IPS-20b (cell line): ENCODE measurements at regions not wholly inside any gene's neighbourhood (a gene's known extent, or its start where the extent isn't known, plus 50 kb on each side); places are given as distances from the start of the nearest gene placed in this dataset.
A peak's percentile ranks its signal among the peaks of the same experiment; 100 is the strongest.
"Not testable (repeated sequence)": the region's sequence is repeated elsewhere in the genome, so short reads cannot be mapped to it uniquely, and the experiment has no call there.

Experiments
- H3K27ac ChIP-seq: one replicate; pipeline ENCODE4 v1.5.1; 2013; ENCODE audit warnings: low read length
- H3K27me3 ChIP-seq: 2 replicates; pipeline ENCODE4 v1.6.1; 2013; ENCODE audit warnings: mild to moderate bottlenecking, low read length, inconsistent platforms; ENCODE audit not compliant: insufficient read depth
- H3K36me3 ChIP-seq: 2 replicates; pipeline ENCODE4 v1.6.1; 2013; ENCODE audit warnings: low read depth, mild to moderate bottlenecking, inconsistent platforms, low read length, moderate library complexity; ENCODE audit not compliant: insufficient read depth
- H3K4me1 ChIP-seq: 2 replicates; pipeline ENCODE4 v1.6.1; 2013; ENCODE audit warnings: mild to moderate bottlenecking, control low read depth, inconsistent platforms, low read length, moderate library complexity; ENCODE audit not compliant: insufficient read depth
- H3K4me3 ChIP-seq: 2 replicates; pipeline ENCODE4 v1.5.1; 2013; ENCODE audit warnings: mild to moderate bottlenecking, low read length, inconsistent platforms
- H3K9ac ChIP-seq: 2 replicates; pipeline ENCODE4 v1.6.1; 2013; ENCODE audit warnings: low read depth, mild to moderate bottlenecking, inconsistent platforms, low read length, moderate library complexity
- H3K9me3 ChIP-seq: 2 replicates; pipeline ENCODE4 v1.6.1; 2013; ENCODE audit warnings: mild to moderate bottlenecking, low read depth, low read length, inconsistent platforms; ENCODE audit not compliant: insufficient read depth

GRCh38 chr14:44873536-44873935 is 88.2 kb downstream of the KLHL28 start:
- no peaks in the 10 kb centered on the region for H3K36me3 ChIP-seq
- peak overlapping the region; percentile 28 for H3K4me3 ChIP-seq
- no peak overlapping the region for H3K27ac ChIP-seq
- no peaks in the 10 kb centered on the region for H3K4me1 ChIP-seq
- H3K27me3 ChIP-seq: no peaks in the 10 kb centered on the region
- H3K9ac ChIP-seq: no peak overlapping the region
- no peaks in the 10 kb centered on the region for H3K9me3 ChIP-seq

GRCh38 chr14:44866770-44867169 is 95.0 kb downstream of the KLHL28 start:
- no peaks in the 10 kb centered on the region for H3K9me3 ChIP-seq
- no peak overlapping the region for H3K27ac ChIP-seq
- H3K4me1 ChIP-seq: no peaks in the 10 kb centered on the region
- H3K4me3 ChIP-seq: no peak overlapping the region
- H3K9ac ChIP-seq: no peak overlapping the region
- H3K36me3 ChIP-seq: no peaks in the 10 kb centered on the region
- no peaks in the 10 kb centered on the region for H3K27me3 ChIP-seq

- Histone ChIP-seq H3K9me3 (no peaks in the 10 kb centered on the region), H3K4me3 (no peak overlapping the region), H3K4me1 (no peaks in the 10 kb centered on the region), H3K27ac (no peak overlapping the region), H3K27me3 (no peaks in the 10 kb centered on the region), H3K36me3 (no peaks in the 10 kb centered on the region), H3K9ac (no peak overlapping the region)
These were observed 95.4 kb downstream of the KLHL28 start for GRCh38 chr14:44866322-44866721.

GRCh38 chr14:44863271-44863670 is 98.5 kb downstream of the KLHL28 start:
- Histone ChIP-seq H3K27ac (no peak overlapping the region), H3K4me3 (no peak overlapping the region), H3K4me1 (peaks cover 5% of the 10 kb centered on the region), H3K36me3 (no peaks in the 10 kb centered on the region), H3K9ac (no peak overlapping the region), H3K27me3 (no peaks in the 10 kb centered on the region), H3K9me3 (no peaks in the 10 kb centered on the region)

GRCh38 chr14:44854114-44854513 is 107.6 kb downstream of the KLHL28 start:
- Histone ChIP-seq H3K27ac (no peak overlapping the region), H3K27me3 (no peaks in the 10 kb centered on the region), H3K36me3 (no peaks in the 10 kb centered on the region), H3K9me3 (no peaks in the 10 kb centered on the region; the same call in 1 of the 2 replicates), H3K9ac (no peak overlapping the region), H3K4me3 (no peak overlapping the region), H3K4me1 (no peaks in the 10 kb centered on the region)

DNA sequence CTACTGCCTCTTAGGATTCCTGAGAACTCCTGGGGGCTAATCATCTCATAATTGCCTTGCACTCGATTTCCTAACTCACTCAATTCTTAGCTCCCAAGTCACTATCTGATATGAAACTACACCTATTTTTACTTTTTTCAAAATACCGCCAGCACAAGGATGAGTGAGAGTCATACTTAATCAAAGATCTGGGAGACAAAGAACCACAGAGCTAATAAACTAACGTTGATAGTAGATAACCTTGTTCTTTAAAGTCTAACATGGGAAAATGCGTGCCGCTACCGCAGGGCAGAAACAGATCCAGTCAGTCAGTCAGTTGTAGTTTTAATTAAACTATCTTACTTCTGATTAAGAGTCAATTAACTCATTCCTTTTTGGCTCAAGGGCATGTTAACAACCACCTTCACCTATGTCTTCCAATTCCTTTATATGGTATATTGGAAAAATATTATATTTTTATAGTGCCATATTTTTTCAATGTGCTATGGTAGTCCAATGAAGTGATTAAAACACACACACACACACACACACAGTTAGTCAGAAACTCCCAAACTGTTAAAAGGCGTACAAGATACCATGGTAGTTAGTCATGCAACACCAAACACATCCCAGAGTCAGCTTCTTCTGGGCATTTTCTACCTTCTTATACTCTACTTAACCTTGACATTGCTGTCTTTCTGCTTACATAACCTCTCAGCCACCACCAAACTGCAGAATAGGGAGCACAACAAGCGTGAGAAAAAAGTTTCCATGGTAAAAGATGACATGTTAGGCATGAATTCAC is 114.0 kb downstream of the KLHL28 start:
- H3K36me3 ChIP-seq: no peaks in the 10 kb centered on the region
- H3K9ac ChIP-seq: no peak overlapping the region
- H3K4me1 ChIP-seq: no peaks in the 10 kb centered on the region
- no peaks in the 10 kb centered on the region; the same call in 1 of the 2 replicates for H3K9me3 ChIP-seq
- no peak overlapping the region for H3K27ac ChIP-seq
- H3K27me3 ChIP-seq: no peaks in the 10 kb centered on the region
- no peak overlapping the region for H3K4me3 ChIP-seq

GRCh38 chr14:44846232-44846824 is 115.4 kb downstream of the KLHL28 start:
- Histone ChIP-seq H3K27ac (no peak overlapping the region), H3K36me3 (no peaks in the 10 kb centered on the region), H3K4me1 (no peaks in the 10 kb centered on the region), H3K27me3 (no peaks in the 10 kb centered on the region), H3K9me3 (no peaks in the 10 kb centered on the region), H3K9ac (no peak overlapping the region), H3K4me3 (no peak overlapping the region)

DNA sequence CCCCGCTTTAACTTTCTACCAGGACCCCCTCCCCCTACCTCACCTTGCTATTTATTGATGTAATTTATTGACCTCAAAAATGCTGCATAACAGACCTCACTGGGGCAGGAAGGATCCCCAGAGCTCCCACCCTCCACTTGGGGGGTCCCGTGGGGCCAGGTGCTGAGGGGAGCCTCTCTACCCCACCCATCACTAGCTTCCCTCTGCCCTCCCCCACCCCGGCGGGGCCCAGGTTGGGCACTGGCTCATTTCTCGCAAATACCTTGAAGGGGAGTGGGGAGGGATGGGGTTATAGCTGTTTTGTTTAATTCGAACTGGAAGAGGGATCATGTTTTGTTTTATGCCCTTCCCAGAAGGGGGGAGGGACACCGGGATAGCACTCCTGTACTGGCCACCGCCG is 125.8 kb downstream of the KLHL28 start:
- H3K27me3 ChIP-seq, H3K4me1 ChIP-seq, H3K9ac ChIP-seq, H3K36me3 ChIP-seq, H3K4me3 ChIP-seq, H3K9me3 ChIP-seq, H3K27ac ChIP-seq: not testable (repeated sequence)

- Histone ChIP-seq H3K27me3 (no peaks in the 10 kb centered on the region), H3K27ac (no peak overlapping the region), H3K9ac (no peak overlapping the region), H3K4me1 (no peaks in the 10 kb centered on the region), H3K4me3 (no peak overlapping the region), H3K36me3 (no peaks in the 10 kb centered on the region), H3K9me3 (no peaks in the 10 kb centered on the region)
These were observed 128.2 kb downstream of the KLHL28 start for GRCh38 chr14:44833376-44834060.

DNA sequence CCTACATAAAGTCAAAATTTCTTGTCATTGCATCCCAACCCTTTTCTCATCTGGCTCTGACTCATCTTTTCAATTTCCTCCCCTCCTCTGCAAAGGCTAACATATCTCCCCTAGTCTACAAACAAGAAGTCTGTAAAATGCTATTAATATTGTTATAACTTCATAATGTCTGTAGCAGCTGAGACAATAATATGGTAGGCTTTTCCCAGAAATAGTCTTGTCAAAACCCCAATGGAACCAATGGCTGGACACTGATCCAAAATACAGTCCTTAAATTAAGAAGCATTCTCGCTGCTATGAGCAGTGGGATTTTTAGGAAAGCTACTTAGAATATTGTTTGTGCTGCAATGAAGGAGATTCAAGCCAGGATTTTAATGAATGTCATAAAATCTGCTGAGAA is 131.4 kb downstream of the KLHL28 start:
- Histone ChIP-seq H3K36me3 (no peaks in the 10 kb centered on the region), H3K27me3 (no peaks in the 10 kb centered on the region), H3K9me3 (no peaks in the 10 kb centered on the region), H3K4me3 (no peak overlapping the region), H3K4me1 (no peaks in the 10 kb centered on the region), H3K27ac (no peak overlapping the region), H3K9ac (no peak overlapping the region)

DNA sequence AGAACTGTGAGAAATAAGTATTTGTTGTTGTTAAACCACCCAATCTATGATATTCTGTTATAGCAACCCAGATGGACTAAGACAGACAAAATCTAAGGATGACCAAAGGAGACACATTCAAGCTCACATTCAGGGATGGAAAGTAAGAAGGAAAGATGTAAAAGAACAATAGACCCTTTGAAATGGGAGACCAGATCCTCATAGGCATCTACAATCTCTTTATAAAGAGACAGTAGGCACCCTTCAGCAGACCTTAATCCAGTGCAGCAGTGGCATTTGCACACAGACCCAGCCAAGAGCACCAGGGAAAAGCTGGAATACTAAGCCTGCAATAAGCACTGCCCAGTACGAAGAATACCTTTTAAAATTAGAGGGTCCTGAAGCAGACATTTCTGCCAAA is 132.7 kb downstream of the KLHL28 start:
- Histone ChIP-seq H3K27me3 (no peaks in the 10 kb centered on the region), H3K9ac (no peak overlapping the region), H3K9me3 (no peaks in the 10 kb centered on the region), H3K4me3 (no peak overlapping the region), H3K4me1 (no peaks in the 10 kb centered on the region), H3K27ac (no peak overlapping the region), H3K36me3 (no peaks in the 10 kb centered on the region)

DNA sequence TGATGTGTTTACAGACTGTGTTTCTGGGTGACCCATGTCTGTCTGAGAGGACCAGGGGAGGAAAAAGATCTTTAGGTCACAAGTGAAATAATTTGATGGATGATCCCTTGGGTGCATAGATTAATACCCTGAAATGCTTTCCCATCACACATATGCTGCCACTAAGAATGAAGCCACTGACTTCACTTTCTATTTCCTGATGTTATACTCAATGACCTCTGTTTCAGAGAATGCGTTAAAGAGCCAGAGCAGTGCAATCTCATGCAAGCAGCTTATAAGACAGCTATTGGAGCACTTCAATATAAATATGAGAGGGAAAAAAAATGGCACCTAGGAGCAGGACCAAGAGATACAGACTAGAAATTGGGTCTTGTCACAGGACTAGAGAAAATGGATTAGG is 133.7 kb downstream of the KLHL28 start:
- Histone ChIP-seq H3K36me3 (no peaks in the 10 kb centered on the region), H3K4me1 (no peaks in the 10 kb centered on the region), H3K27me3 (no peaks in the 10 kb centered on the region), H3K9ac (no peak overlapping the region), H3K9me3 (no peaks in the 10 kb centered on the region), H3K27ac (no peak overlapping the region), H3K4me3 (no peak overlapping the region)
